ENCODE measurements at regions not wholly inside any gene's neighbourhood (a gene's known extent, or its start where the extent isn't known, plus 50 kb on each side); places are given as distances from the start of the nearest gene placed in this dataset.

DNA sequence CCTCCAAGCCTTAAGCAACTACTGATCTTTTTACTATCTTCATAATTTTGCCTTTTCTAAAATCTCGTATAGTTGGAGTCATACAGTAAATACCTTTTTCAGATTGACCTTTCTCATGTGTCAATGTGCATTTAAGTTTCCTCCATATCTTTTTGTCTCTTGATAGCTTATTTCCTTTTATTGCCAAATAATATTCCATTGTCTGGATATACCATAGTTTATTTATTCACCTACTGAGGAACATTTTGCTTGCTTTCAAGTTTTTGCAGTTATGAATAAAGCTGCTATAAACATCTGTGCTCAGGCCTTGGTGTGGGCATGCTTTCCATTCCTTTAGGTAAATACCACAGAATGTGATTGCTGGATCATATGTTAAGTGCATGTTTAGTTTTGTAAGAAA lies 161.2 kb upstream of the GNAI1 start:
- TF ChIP-seq, protein P1, sequence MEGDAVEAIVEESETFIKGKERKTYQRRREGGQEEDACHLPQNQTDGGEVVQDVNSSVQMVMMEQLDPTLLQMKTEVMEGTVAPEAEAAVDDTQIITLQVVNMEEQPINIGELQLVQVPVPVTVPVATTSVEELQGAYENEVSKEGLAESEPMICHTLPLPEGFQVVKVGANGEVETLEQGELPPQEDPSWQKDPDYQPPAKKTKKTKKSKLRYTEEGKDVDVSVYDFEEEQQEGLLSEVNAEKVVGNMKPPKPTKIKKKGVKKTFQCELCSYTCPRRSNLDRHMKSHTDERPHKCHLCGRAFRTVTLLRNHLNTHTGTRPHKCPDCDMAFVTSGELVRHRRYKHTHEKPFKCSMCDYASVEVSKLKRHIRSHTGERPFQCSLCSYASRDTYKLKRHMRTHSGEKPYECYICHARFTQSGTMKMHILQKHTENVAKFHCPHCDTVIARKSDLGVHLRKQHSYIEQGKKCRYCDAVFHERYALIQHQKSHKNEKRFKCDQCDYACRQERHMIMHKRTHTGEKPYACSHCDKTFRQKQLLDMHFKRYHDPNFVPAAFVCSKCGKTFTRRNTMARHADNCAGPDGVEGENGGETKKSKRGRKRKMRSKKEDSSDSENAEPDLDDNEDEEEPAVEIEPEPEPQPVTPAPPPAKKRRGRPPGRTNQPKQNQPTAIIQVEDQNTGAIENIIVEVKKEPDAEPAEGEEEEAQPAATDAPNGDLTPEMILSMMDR (IDR thresholded peaks at IDR 0.05): no peak
- TF ChIP-seq POLR2A (IDR thresholded peaks at IDR 0.05): no peak
- no peak for TF ChIP-seq EP300 (IDR thresholded peaks at IDR 0.05)

All from stomach (tissue), 4 donors.